UCSD-AML1 (cell line): ENCODE measurements at regions not wholly inside any gene's neighbourhood (a gene's known extent, or its start where the extent isn't known, plus 50 kb on each side); places are given as distances from the start of the nearest gene placed in this dataset.
"Not testable (repeated sequence)": the region's sequence is repeated elsewhere in the genome, so short reads cannot be mapped to it uniquely, and the experiment has no call there.

Experiments
- DNase-seq: peaks from one replicate; lab custom pipeline; 2025; ENCODE audit not compliant: unreplicated experiment; lab: John Stamatoyannopoulos, UW

- DNase-seq: no peak
Measured at GRCh38 chr12:19624491-19624890, 185.2 kb downstream of the AEBP2 start.

- DNase-seq: not testable (repeated sequence)
Measured at GRCh38 chr12:19625551-19625950, 186.3 kb downstream of the AEBP2 start.

GRCh38 chr12:19627719-19628118 is 188.4 kb downstream of the AEBP2 start:
- no peak for DNase-seq

DNA sequence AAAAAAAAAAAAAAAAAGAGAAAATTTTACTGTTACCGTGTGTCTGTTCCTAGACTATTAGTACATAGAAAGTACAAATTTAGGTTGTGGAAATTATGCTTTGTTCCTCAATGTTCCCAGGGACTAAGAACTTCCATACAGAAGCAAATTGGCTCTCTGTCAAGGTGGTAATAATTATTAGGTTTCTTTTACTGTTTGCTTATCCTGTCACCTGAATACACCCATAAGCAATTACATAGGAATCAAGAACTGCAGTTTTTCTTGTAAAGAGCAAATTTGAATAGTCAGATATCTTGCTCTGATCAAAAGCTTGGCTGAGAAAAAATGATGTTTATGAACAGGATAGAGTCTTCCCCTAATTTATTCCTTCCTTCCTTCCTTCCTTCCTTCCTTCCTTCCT is 191.2 kb downstream of the AEBP2 start:
- no peak for DNase-seq

DNA sequence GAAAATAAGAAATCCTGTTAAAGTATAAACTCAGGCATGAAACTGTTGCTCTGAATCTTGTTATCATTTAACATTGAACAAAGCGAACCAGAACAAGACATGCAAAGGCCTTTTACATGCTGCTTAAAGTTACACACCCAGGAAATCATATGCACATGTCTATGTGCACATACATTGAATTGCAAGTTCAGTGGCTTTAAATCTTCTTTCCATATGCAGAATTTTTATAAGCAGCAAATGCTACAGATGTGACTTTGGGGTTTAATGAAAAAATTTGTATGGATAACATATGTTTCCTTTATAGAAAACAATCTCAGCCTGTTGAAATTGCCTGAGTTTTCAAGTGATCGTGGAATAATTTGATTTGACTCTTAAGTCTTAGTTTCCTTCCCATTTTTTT is 193.9 kb downstream of the AEBP2 start:
- DNase-seq: no peak

DNA sequence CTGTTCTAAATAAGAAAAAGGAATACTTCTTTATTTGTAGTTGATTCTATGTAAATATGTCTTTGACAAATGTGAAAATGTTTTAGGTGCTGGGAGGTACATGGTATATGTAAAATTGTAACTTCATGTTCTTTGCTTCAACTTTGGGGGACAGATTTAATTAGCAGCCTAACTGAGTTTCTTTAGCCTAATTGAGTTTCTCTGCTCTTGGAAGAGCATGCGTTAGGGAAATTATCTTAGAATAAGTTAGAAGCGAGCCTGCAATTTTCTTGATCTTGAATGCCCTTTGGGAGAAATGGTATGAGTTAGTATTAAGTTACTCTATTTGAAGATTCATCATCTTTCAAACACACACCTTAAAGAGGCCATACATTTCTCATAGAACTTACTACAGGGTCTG is 194.3 kb downstream of the AEBP2 start:
- no peak for DNase-seq

DNA sequence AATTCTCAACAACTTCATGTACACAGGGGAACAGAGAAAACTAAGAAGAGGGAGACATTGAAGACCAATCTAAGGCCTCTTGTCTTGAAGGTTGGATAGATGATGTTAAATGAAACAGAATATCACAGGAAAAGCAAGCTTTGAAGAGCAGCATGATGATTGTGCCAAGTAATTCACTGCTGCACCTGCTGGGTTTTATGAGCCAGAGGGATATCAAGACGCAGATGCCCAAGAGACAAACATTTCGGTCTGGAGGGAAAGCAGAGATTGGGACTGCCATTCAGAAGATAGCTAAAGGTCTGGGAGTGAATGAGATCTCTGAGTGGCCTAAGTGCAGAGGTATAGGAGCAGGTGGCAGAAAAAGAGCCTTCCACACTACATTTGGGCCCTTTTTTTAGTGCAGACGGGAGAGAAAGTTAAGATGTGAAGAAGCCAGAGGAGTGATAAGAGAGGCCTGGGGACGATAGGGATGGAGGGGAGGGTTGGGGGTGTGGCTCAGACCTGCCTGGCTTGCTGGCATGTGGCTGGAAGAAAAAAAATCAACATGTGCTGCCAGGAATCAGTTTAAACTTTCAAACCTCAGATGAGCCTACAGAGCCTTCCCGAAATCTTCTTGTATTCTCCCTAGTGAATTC is 200.6 kb downstream of the AEBP2 start:
- no peak for DNase-seq

- DNase-seq: peak; percentile 14
Measured at GRCh38 chr12:19641235-19642080, 202.2 kb downstream of the AEBP2 start.

DNA sequence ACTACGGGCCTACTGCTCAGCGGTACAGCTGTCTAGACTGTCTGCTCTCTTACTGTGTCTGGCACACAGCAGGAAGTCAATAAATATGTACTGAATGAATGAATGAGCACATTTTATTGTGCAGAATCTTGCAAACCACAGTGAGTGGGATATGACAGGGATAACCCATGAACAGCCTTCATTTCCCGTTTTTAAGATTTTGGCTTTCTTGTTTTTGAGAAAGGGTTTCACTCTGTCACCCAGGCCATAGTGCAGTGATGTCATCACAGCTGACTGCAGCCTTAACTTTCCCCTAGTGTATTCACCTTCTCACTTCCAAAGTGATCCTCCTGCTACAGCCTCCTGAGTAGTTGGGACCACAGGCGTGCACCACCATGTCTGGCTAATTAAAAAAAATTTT is 203.1 kb downstream of the AEBP2 start:
- DNase-seq: no peak

GRCh38 chr12:19643635-19644034 is 204.3 kb downstream of the AEBP2 start:
- no peak for DNase-seq

- DNase-seq: no peak
Measured at GRCh38 chr12:19644571-19644970, 205.3 kb downstream of the AEBP2 start.

DNA sequence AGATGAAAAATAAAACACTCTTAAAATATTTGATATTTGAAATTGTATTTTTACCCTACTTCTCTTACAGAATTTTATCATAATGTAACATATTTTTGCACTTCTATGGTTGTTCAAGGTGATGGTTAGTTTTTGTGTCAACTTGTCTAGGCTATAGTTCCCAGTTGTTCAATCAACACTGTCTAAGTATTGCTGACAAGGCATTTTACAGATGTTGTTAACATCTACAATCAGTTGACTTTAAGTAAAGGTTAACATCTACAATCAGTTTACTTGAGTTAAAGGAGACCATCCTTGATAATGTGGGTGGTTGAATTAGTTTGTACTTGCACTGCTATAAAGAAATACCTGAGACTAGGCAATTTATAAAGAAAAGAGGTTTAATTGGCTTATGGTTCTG is 206.5 kb downstream of the AEBP2 start:
- DNase-seq: no peak

GRCh38 chr12:19646599-19646998 is 207.3 kb downstream of the AEBP2 start:
- DNase-seq: no peak

GRCh38 chr12:19647806-19648556 is 208.7 kb downstream of the AEBP2 start:
- no peak for DNase-seq

DNA sequence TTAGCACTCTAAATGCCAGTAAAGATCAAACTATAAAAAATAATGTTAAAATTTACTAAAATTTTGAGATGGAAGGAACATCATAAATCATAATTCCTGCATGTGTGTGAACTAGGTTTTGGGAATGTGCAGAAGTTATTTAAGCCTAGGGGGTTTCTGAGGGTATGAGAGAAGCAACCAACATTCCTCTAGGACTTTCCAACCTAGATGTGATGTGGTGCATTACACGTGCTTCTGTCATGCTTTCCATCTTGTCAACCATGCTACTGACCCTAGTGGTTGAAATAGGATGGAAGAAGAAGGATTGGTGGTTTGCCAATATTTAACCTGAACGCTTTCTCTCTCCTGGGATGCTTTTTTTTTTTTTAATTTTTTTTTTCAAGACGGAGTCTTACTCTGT is 209.3 kb downstream of the AEBP2 start:
- DNase-seq: no peak

DNA sequence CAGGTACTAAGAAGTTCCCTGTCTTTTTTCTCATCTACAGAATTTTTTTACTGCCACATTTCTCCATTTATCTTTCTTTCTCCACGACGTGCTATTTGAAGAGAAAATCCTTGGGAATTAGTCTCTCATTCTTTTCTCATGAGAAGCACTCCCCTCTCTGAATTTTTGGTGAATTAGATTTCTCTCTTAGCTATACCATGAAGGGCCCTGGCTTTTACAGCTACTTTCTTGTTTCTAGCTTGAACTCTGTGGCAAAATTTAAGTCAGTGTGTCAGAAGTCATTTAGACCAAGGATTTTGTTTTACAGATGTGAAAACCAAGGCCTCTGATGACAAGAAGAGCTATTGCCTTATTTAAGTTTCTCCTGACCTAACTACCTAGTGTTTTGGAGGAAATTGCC is 213.1 kb downstream of the AEBP2 start:
- no peak for DNase-seq

DNA sequence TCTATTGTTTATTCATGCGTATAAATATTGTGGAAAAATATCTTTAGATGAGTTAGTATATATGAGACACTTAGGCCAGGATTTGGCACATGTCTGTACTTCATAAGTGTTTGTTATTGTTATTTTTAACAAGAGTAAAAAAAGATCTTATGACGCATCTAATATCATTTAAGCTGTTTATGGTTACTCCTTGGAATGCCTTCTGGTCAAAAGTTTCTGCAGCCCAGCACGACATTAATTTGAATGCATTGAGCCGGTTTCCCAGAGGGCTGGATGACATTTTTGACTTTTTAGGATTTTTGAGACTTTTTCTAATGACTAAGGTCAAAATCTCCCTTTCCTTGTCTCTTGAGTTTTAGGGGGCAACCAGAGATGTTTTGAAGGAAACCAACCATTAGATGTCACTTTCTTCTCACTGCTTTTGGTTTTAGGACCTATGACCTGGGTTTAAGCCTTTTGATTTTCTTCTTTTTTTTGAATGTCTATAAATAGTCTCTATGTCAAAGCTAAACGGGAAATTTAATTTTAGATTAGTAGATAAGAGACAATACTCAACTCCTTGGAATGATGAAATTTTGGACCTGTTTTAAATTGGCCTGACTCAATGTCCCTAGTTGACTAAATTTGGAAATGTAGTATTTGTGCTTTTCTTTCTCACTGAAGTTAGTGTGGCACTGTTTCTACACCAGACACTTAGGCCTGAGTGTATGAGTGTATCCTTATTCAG is 215.5 kb downstream of the AEBP2 start:
- DNase-seq: no peak

- no peak for DNase-seq
Measured at GRCh38 chr12:19657118-19657731, 217.9 kb downstream of the AEBP2 start.

DNA sequence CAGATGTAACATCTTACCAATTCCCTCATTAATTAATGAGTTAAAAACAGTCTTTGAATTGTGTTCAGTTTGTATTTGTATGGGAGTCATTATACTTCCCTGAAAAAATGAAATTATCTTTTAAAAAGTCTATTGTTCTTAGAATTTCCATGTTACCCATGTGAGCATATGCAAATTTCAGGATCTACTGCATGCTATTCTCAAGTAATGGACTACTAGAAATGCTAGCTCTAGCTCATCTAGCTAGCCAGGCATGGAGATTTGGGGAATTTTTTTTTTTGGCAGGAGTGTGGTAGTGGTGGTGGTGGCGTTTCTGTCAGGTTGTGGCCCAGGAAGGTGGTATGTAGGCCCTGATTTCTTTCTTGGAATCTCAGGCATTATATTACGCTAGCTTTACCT is 218.4 kb downstream of the AEBP2 start:
- DNase-seq: no peak

GRCh38 chr12:19659086-19659485 is 219.8 kb downstream of the AEBP2 start:
- no peak for DNase-seq

GRCh38 chr12:19659501-19659900 is 220.2 kb downstream of the AEBP2 start:
- DNase-seq: no peak
